IgD-negative memory B cell (primary cell): ENCODE measurements at regions not wholly inside any gene's neighbourhood (a gene's known extent, or its start where the extent isn't known, plus 50 kb on each side); places are given as distances from the start of the nearest gene placed in this dataset.

ENCODE experiments used
- H3K27ac Mint-ChIP-seq, 3 donors: one replicate each; pipeline ENCODE4 v1.8.0; 2020 to 2022; ENCODE audit warnings: mild to moderate bottlenecking in 3 of 3, mixed read lengths in 3 of 3, moderate library complexity in 1 of 3
- H3K27me3 Mint-ChIP-seq: one replicate; pipeline ENCODE4 v1.8.0; 2021; ENCODE audit warnings: mixed read lengths
- H3K36me3 Mint-ChIP-seq: one replicate; pipeline ENCODE4 v1.8.0; 2020; ENCODE audit warnings: mild to moderate bottlenecking, mixed read lengths
- H3K4me1 Mint-ChIP-seq, 3 donors: one replicate each; pipeline ENCODE4 v1.8.0; 2020 to 2022; ENCODE audit warnings: mixed read lengths in 3 of 3, mild to moderate bottlenecking in 1 of 3
- H3K4me3 Mint-ChIP-seq, 4 donors: one replicate each; pipeline ENCODE4 v1.8.0; 2020 to 2022; ENCODE audit warnings: mild to moderate bottlenecking in 4 of 4, mixed read lengths in 4 of 4, moderate library complexity in 3 of 4
- H3K9me3 Mint-ChIP-seq, 3 donors: one replicate each; pipeline ENCODE4 v1.8.0; 2020 to 2021; ENCODE audit warnings: mixed read lengths in 3 of 3, mild to moderate bottlenecking in 1 of 3

DNA sequence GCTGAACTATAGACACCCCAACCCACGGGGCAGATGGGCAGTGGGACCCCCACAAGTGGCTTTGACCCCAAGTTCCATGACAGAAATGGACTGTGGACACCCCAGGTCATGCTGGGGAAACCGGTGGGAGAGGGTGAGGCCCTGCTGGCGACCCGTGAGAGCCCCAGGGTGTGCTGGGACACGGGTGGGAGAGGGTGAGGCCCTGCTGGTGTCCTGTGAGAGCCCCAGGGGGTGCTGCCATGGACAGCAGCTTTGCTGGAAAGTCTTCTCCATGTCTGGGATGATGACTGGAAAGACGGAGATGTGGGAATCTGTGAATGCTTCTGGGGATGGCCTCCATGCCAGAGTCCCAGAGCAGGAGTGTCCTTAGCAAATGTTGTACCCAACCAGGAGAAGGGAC, 148.4 kb downstream of the URI1 start:
- H3K4me3 Mint-ChIP-seq, result no peak overlapping the region
- peaks cover 2% of the 10 kb centered on the region for H3K36me3 Mint-ChIP-seq
- no peaks in the 10 kb centered on the region for H3K4me1 Mint-ChIP-seq
- no peak overlapping the region for H3K27ac Mint-ChIP-seq
- H3K27me3 Mint-ChIP-seq, result peaks cover 2% of the 10 kb centered on the region
- H3K9me3 Mint-ChIP-seq, result no peaks in the 10 kb centered on the region

DNA sequence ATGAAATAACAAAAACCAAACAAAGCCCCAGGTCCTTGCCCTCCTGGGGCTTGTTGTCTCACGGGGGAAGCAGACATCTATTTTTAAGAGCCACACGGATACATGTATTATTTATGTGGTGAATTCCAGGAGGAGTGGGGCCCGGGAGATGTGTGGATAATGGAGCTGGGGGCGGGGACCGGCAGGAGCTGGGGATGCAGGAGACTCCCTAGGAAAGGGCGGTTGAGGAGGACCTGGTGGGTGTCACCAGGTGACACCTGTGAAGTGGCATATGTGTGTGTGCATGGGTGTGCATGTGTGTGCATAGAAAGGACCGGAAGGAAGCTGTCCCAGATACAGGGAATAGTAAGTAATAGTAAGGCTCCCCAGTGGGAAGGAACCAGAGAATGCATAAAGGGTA, 148.9 kb downstream of the URI1 start:
- Mint-ChIP-seq H3K27me3 (peaks cover 2% of the 10 kb centered on the region), H3K27ac (no peak overlapping the region), H3K4me1 (no peaks in the 10 kb centered on the region), H3K36me3 (peaks cover 2% of the 10 kb centered on the region), H3K9me3 (no peaks in the 10 kb centered on the region), H3K4me3 (no peak overlapping the region)

DNA sequence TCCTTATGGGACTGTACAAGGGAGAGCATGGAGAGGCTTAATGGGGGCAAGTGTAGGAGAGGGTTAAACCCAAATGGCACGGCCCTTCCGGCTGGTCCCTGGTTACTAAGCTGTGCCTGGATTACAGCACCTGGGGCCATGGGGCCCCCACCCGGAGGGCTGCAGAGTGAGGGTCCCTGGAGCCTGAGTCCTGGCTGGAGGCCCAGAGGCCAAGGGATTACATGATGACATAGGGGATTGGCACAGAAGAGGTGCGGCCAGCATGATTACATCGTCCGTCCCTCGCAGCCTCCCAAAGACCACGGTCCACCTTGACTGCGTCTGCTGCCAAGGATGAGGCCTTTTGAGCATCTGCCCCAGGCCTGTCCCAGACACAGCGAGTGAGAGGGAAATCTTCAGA, 149.4 kb downstream of the URI1 start:
- no peak overlapping the region for H3K27ac Mint-ChIP-seq
- H3K9me3 Mint-ChIP-seq, result no peaks in the 10 kb centered on the region
- H3K4me1 Mint-ChIP-seq, result no peaks in the 10 kb centered on the region
- peaks cover 2% of the 10 kb centered on the region for H3K36me3 Mint-ChIP-seq
- peaks cover 2% of the 10 kb centered on the region for H3K27me3 Mint-ChIP-seq
- no peak overlapping the region for H3K4me3 Mint-ChIP-seq

GRCh38 chr19:30091856-30092255, 149.8 kb downstream of the URI1 start:
- Mint-ChIP-seq H3K27me3 (peaks cover 2% of the 10 kb centered on the region), H3K27ac (no peak overlapping the region), H3K36me3 (peaks cover 2% of the 10 kb centered on the region), H3K4me3 (no peak overlapping the region), H3K9me3 (no peaks in the 10 kb centered on the region), H3K4me1 (no peaks in the 10 kb centered on the region)

- Mint-ChIP-seq H3K27me3 (peaks cover 2% of the 10 kb centered on the region), H3K4me1 (no peaks in the 10 kb centered on the region), H3K9me3 (no peaks in the 10 kb centered on the region), H3K4me3 (no peak overlapping the region), H3K27ac (no peak overlapping the region), H3K36me3 (peaks cover 2% of the 10 kb centered on the region)
Observed at GRCh38 chr19:30092721-30093569, 150.9 kb downstream of the URI1 start.

DNA sequence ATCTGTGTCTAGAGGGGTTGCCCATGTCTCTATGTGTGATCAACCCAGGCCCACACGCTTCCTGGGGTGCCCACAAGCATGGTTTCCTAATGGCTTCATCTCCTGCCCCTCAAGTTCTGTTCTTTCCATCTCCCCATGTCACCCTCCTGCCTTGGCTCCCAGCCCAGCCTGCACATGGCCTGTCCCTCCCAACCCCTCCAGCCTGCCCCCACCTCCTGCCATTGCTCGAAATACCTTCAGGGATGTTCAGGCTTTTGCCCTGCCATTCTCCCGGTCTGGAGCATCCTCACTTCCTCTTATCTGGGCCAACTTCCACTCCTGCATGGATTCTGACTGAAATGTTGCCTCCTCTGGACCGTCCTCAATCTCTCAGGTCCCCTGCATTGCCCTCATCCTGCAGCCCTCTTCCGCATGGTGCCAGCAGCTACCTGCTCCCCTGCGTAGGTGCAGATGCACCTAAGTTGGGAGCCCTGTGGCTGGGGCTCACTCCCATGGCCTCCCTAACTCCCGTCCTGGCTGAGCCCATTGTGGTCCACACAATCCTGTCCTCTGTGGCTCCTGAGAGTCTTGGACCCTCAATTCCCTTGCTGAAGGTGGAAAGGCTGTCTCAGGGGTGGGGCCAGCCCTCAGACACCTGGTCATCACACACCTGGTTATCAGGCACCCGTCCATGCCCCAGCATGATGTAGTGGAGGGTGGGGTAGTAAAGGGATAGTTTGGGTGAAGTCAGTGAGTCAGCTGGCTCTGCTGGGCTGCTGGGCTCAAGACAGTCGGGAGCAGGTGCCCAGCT, 152.1 kb downstream of the URI1 start:
- Mint-ChIP-seq H3K9me3 (no peaks in the 10 kb centered on the region), H3K4me3 (no peak overlapping the region), H3K27me3 (peaks cover 2% of the 10 kb centered on the region), H3K36me3 (peaks cover 2% of the 10 kb centered on the region), H3K27ac (no peak overlapping the region), H3K4me1 (no peaks in the 10 kb centered on the region)

GRCh38 chr19:30094756-30095140, 152.7 kb downstream of the URI1 start:
- no peak overlapping the region for H3K27ac Mint-ChIP-seq
- H3K9me3 Mint-ChIP-seq, result no peaks in the 10 kb centered on the region
- H3K36me3 Mint-ChIP-seq, result peaks cover 2% of the 10 kb centered on the region
- peaks cover 2% of the 10 kb centered on the region for H3K27me3 Mint-ChIP-seq
- H3K4me1 Mint-ChIP-seq, result no peaks in the 10 kb centered on the region
- no peak overlapping the region for H3K4me3 Mint-ChIP-seq

GRCh38 chr19:30095171-30095570, 153.1 kb downstream of the URI1 start:
- H3K4me3 Mint-ChIP-seq, result no peak overlapping the region
- no peaks in the 10 kb centered on the region for H3K9me3 Mint-ChIP-seq
- H3K4me1 Mint-ChIP-seq, result no peaks in the 10 kb centered on the region
- H3K36me3 Mint-ChIP-seq, result peaks cover 2% of the 10 kb centered on the region
- H3K27me3 Mint-ChIP-seq, result peaks cover 2% of the 10 kb centered on the region
- no peak overlapping the region for H3K27ac Mint-ChIP-seq

GRCh38 chr19:30096596-30097370, 154.7 kb downstream of the URI1 start:
- Mint-ChIP-seq H3K4me3 (no peak overlapping the region), H3K9me3 (no peaks in the 10 kb centered on the region), H3K4me1 (no peaks in the 10 kb centered on the region), H3K27ac (no peak overlapping the region), H3K27me3 (peaks cover 2% of the 10 kb centered on the region), H3K36me3 (no peaks in the 10 kb centered on the region)

GRCh38 chr19:30097746-30098280, 155.8 kb downstream of the URI1 start:
- no peak overlapping the region for H3K4me3 Mint-ChIP-seq
- no peaks in the 10 kb centered on the region for H3K9me3 Mint-ChIP-seq
- no peaks in the 10 kb centered on the region for H3K36me3 Mint-ChIP-seq
- H3K27me3 Mint-ChIP-seq, result peaks cover 2% of the 10 kb centered on the region
- no peak overlapping the region for H3K27ac Mint-ChIP-seq
- no peaks in the 10 kb centered on the region for H3K4me1 Mint-ChIP-seq

- H3K27ac Mint-ChIP-seq, result no peak overlapping the region
- no peaks in the 10 kb centered on the region for H3K9me3 Mint-ChIP-seq
- H3K4me1 Mint-ChIP-seq, result peaks cover 0 to 1% (median 1%) of the 10 kb centered on the region in 3 donors
- no peaks in the 10 kb centered on the region for H3K36me3 Mint-ChIP-seq
- H3K4me3 Mint-ChIP-seq, result no peak overlapping the region
- no peaks in the 10 kb centered on the region for H3K27me3 Mint-ChIP-seq
Observed at GRCh38 chr19:30102239-30102638, 160.2 kb downstream of the URI1 start.

DNA sequence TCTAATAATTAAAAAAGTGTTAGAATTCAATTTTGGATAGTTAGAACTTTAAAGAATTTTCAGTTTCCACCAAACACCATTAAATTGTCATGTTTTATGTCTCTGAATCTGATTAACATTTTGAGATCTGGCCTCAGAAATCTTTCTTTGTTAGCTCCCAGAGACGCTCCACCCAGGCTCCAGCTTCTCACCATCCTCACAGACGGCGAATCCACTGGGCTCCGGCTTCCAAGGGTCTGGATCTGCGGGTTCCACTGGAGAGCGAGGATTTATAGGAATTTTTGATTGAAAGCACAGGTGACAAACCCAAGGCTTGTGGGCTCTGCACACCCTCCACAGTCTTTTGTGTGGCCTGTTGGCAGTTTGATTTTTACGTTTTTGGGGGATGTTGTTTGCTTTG, 160.6 kb downstream of the URI1 start:
- Mint-ChIP-seq H3K4me3 (no peak overlapping the region), H3K27ac (no peak overlapping the region), H3K27me3 (no peaks in the 10 kb centered on the region), H3K36me3 (peaks cover 2% of the 10 kb centered on the region), H3K4me1 (peaks cover 0 to 1% (median 1%) of the 10 kb centered on the region in 3 donors), H3K9me3 (no peaks in the 10 kb centered on the region)

GRCh38 chr19:30103981-30104380, 161.9 kb downstream of the URI1 start:
- no peak overlapping the region for H3K4me3 Mint-ChIP-seq
- no peak overlapping the region for H3K27ac Mint-ChIP-seq
- peaks cover 2% of the 10 kb centered on the region for H3K36me3 Mint-ChIP-seq
- no peaks in the 10 kb centered on the region for H3K9me3 Mint-ChIP-seq
- no peaks in the 10 kb centered on the region for H3K27me3 Mint-ChIP-seq
- peaks cover 0 to 1% (median 1%) of the 10 kb centered on the region in 3 donors for H3K4me1 Mint-ChIP-seq

DNA sequence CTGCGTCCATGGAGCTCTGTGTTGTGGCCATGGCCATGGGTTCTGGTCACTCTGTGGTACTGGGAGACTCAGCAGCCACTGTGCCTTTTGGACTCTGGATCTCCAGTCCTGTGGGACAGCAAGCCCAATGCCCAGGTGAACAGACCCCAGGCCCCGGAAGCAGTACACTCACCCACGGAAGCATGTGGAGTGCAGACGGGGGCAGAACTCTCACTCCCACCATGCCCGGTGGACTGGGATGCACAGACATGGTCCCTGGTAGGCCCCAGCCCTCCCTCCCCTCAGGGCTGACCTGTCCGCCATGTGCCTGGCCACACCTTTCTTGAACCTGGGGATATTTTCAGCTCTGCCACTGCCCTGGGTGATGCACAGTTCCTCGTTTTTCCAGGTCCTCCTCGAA, 163.3 kb downstream of the URI1 start:
- H3K36me3 Mint-ChIP-seq, result peaks cover 2% of the 10 kb centered on the region
- no peak overlapping the region for H3K27ac Mint-ChIP-seq
- no peaks in the 10 kb centered on the region for H3K9me3 Mint-ChIP-seq
- peaks cover 0 to 1% (median 1%) of the 10 kb centered on the region in 3 donors for H3K4me1 Mint-ChIP-seq
- H3K4me3 Mint-ChIP-seq, result no peak overlapping the region
- H3K27me3 Mint-ChIP-seq, result no peaks in the 10 kb centered on the region

- Mint-ChIP-seq H3K36me3 (peaks cover 2% of the 10 kb centered on the region), H3K27me3 (no peaks in the 10 kb centered on the region), H3K4me1 (peaks cover 0 to 1% (median 1%) of the 10 kb centered on the region in 3 donors), H3K9me3 (no peaks in the 10 kb centered on the region), H3K4me3 (no peak overlapping the region), H3K27ac (no peak overlapping the region)
Observed at GRCh38 chr19:30105727-30106126, 163.7 kb downstream of the URI1 start.
